Loucy (cell line): ENCODE measurements at regions not wholly inside any gene's neighbourhood (a gene's known extent, or its start where the extent isn't known, plus 50 kb on each side); places are given as distances from the start of the nearest gene placed in this dataset.

Source experiments
- EZH2phosphoT487 ChIP-seq: fragments of 200-600 bp; IDR thresholded peaks from 2 replicates; pipeline ENCODE4 v1.6.1; 2018; ENCODE audit warnings: antibody characterized with exemption, mild to moderate bottlenecking, moderate library complexity, borderline replicate concordance
- TF ChIP-seq, protein P1 (sequence below): fragments of 200-600 bp; sonication (generic); conservative IDR thresholded peaks from 2 replicates; pipeline ENCODE4 v1.5.1; 2014; ENCODE audit warnings: mild to moderate bottlenecking, antibody characterized with exemption, low read length

DNA sequence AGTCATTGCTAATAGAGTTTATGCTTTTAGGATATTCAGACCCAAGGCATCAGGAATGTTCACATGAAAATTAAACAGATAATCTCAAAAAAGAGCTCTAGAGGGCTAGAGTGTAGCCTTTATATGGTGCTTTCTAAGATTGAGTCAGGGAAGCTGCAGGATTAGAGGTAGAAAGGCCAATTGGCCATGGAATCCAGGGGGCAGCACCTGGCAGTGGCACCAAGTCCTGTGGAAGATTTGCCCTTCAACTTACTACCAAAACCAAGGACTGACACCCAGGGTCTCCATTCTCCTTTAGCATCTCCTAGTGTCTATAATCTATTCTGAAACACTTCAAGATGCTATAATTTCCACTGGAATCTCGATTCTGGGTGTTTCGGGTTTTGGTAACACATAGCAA, 112.4 kb downstream of the ACER2 start:
- TF ChIP-seq, protein P1, sequence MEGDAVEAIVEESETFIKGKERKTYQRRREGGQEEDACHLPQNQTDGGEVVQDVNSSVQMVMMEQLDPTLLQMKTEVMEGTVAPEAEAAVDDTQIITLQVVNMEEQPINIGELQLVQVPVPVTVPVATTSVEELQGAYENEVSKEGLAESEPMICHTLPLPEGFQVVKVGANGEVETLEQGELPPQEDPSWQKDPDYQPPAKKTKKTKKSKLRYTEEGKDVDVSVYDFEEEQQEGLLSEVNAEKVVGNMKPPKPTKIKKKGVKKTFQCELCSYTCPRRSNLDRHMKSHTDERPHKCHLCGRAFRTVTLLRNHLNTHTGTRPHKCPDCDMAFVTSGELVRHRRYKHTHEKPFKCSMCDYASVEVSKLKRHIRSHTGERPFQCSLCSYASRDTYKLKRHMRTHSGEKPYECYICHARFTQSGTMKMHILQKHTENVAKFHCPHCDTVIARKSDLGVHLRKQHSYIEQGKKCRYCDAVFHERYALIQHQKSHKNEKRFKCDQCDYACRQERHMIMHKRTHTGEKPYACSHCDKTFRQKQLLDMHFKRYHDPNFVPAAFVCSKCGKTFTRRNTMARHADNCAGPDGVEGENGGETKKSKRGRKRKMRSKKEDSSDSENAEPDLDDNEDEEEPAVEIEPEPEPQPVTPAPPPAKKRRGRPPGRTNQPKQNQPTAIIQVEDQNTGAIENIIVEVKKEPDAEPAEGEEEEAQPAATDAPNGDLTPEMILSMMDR = 0 out of 2 replicates have a peak, but pooled peaks have one; percentile 18
- no peak for TF ChIP-seq EZH2phosphoT487
